HEK293 (cell line): ENCODE measurements at regions not wholly inside any gene's neighbourhood (a gene's known extent, or its start where the extent isn't known, plus 50 kb on each side); places are given as distances from the start of the nearest gene placed in this dataset.

Experiments used
- ELK4 ChIP-seq: IDR thresholded peaks from 2 replicates; pipeline ENCODE4 v1.6.1; 2011; ENCODE audit warnings: mild to moderate bottlenecking, low read depth, low read length, borderline replicate concordance
- GLIS2 ChIP-seq: fragments of 450-650 bp; formaldehyde crosslinking; IDR thresholded peaks from 2 replicates; pipeline ENCODE4 v1.5.1; 2016; ENCODE audit warnings: missing biosample characterization, missing genetic modification characterization
- KLF1 ChIP-seq: fragments of 450-650 bp; formaldehyde crosslinking; IDR thresholded peaks from 2 replicates; pipeline ENCODE4 v1.5.1; 2016; ENCODE audit warnings: missing biosample characterization, missing genetic modification characterization
- PRDM6 ChIP-seq: fragments of 450-650 bp; formaldehyde crosslinking; IDR thresholded peaks from 2 replicates; pipeline ENCODE4 v1.5.1; 2017; ENCODE audit warnings: missing biosample characterization, missing genetic modification characterization
- TCF7L2 ChIP-seq: IDR thresholded peaks from 2 replicates; pipeline ENCODE4 v1.6.1; 2011; ENCODE audit warnings: low read depth, mild to moderate bottlenecking, inconsistent platforms, low read length, moderate library complexity, borderline replicate concordance
- ZBTB21 ChIP-seq: fragments of 450-650 bp; formaldehyde crosslinking; IDR thresholded peaks from 2 replicates; pipeline ENCODE4 v1.5.1; 2017; ENCODE audit warnings: missing biosample characterization, missing genetic modification characterization
- ZNF138 ChIP-seq: fragments of 450-650 bp; formaldehyde crosslinking; IDR thresholded peaks from 2 replicates; pipeline ENCODE4 v1.5.1; 2016; ENCODE audit warnings: missing biosample characterization, missing genetic modification characterization, borderline replicate concordance
- TF ChIP-seq, protein P1 (sequence below): fragments of 450-650 bp; formaldehyde crosslinking; IDR thresholded peaks from 2 replicates; pipeline ENCODE4 v1.5.1; 2016; ENCODE audit warnings: missing biosample characterization, missing genetic modification characterization
- TF ChIP-seq, protein P2 (sequence below): fragments of 450-650 bp; formaldehyde crosslinking; IDR thresholded peaks from 2 replicates; pipeline ENCODE4; 2016; ENCODE audit warnings: missing biosample characterization, missing genetic modification characterization
- TF ChIP-seq, protein P3 (sequence below): fragments of 450-650 bp; formaldehyde crosslinking; IDR thresholded peaks from 2 replicates; pipeline ENCODE4 v1.5.1; 2016; ENCODE audit warnings: missing biosample characterization, missing genetic modification characterization
- TF ChIP-seq, protein P4 (sequence below): fragments of 450-650 bp; formaldehyde crosslinking; IDR thresholded peaks from 2 replicates; pipeline ENCODE4 v1.5.1; 2016; ENCODE audit warnings: missing biosample characterization, missing genetic modification characterization
- TF ChIP-seq, protein P5 (sequence below): fragments of 450-650 bp; formaldehyde crosslinking; IDR thresholded peaks from 2 replicates; pipeline ENCODE4 v1.5.1; 2016; ENCODE audit warnings: missing biosample characterization, missing genetic modification characterization

- TF ChIP-seq, protein P1, sequence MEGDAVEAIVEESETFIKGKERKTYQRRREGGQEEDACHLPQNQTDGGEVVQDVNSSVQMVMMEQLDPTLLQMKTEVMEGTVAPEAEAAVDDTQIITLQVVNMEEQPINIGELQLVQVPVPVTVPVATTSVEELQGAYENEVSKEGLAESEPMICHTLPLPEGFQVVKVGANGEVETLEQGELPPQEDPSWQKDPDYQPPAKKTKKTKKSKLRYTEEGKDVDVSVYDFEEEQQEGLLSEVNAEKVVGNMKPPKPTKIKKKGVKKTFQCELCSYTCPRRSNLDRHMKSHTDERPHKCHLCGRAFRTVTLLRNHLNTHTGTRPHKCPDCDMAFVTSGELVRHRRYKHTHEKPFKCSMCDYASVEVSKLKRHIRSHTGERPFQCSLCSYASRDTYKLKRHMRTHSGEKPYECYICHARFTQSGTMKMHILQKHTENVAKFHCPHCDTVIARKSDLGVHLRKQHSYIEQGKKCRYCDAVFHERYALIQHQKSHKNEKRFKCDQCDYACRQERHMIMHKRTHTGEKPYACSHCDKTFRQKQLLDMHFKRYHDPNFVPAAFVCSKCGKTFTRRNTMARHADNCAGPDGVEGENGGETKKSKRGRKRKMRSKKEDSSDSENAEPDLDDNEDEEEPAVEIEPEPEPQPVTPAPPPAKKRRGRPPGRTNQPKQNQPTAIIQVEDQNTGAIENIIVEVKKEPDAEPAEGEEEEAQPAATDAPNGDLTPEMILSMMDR: no peak
- TF ChIP-seq, protein P2, sequence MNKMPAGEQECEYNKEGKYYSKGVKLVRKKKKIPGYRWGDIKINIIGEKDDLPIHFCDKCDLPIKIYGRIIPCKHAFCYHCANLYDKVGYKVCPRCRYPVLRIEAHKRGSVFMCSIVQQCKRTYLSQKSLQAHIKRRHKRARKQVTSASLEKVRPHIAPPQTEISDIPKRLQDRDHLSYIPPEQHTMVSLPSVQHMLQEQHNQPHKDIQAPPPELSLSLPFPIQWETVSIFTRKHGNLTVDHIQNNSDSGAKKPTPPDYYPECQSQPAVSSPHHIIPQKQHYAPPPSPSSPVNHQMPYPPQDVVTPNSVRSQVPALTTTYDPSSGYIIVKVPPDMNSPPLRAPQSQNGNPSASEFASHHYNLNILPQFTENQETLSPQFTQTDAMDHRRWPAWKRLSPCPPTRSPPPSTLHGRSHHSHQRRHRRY (tag by site-specific recombination): no peak
- TF ChIP-seq PRDM6 (no peak), TCF7L2 (no peak), ZNF138 (no peak), GLIS2 (tag by site-specific recombination) (no peak), KLF1 (no peak), ELK4 (no peak), ZBTB21 (tag by site-specific recombination) (no peak)
- TF ChIP-seq, protein P3, sequence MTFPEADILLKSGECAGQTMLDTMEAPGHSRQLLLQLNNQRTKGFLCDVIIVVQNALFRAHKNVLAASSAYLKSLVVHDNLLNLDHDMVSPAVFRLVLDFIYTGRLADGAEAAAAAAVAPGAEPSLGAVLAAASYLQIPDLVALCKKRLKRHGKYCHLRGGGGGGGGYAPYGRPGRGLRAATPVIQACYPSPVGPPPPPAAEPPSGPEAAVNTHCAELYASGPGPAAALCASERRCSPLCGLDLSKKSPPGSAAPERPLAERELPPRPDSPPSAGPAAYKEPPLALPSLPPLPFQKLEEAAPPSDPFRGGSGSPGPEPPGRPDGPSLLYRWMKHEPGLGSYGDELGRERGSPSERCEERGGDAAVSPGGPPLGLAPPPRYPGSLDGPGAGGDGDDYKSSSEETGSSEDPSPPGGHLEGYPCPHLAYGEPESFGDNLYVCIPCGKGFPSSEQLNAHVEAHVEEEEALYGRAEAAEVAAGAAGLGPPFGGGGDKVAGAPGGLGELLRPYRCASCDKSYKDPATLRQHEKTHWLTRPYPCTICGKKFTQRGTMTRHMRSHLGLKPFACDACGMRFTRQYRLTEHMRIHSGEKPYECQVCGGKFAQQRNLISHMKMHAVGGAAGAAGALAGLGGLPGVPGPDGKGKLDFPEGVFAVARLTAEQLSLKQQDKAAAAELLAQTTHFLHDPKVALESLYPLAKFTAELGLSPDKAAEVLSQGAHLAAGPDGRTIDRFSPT (tag by site-specific recombination): no peak
- TF ChIP-seq, protein P4, sequence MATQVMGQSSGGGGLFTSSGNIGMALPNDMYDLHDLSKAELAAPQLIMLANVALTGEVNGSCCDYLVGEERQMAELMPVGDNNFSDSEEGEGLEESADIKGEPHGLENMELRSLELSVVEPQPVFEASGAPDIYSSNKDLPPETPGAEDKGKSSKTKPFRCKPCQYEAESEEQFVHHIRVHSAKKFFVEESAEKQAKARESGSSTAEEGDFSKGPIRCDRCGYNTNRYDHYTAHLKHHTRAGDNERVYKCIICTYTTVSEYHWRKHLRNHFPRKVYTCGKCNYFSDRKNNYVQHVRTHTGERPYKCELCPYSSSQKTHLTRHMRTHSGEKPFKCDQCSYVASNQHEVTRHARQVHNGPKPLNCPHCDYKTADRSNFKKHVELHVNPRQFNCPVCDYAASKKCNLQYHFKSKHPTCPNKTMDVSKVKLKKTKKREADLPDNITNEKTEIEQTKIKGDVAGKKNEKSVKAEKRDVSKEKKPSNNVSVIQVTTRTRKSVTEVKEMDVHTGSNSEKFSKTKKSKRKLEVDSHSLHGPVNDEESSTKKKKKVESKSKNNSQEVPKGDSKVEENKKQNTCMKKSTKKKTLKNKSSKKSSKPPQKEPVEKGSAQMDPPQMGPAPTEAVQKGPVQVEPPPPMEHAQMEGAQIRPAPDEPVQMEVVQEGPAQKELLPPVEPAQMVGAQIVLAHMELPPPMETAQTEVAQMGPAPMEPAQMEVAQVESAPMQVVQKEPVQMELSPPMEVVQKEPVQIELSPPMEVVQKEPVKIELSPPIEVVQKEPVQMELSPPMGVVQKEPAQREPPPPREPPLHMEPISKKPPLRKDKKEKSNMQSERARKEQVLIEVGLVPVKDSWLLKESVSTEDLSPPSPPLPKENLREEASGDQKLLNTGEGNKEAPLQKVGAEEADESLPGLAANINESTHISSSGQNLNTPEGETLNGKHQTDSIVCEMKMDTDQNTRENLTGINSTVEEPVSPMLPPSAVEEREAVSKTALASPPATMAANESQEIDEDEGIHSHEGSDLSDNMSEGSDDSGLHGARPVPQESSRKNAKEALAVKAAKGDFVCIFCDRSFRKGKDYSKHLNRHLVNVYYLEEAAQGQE: no peak
- TF ChIP-seq, protein P5, sequence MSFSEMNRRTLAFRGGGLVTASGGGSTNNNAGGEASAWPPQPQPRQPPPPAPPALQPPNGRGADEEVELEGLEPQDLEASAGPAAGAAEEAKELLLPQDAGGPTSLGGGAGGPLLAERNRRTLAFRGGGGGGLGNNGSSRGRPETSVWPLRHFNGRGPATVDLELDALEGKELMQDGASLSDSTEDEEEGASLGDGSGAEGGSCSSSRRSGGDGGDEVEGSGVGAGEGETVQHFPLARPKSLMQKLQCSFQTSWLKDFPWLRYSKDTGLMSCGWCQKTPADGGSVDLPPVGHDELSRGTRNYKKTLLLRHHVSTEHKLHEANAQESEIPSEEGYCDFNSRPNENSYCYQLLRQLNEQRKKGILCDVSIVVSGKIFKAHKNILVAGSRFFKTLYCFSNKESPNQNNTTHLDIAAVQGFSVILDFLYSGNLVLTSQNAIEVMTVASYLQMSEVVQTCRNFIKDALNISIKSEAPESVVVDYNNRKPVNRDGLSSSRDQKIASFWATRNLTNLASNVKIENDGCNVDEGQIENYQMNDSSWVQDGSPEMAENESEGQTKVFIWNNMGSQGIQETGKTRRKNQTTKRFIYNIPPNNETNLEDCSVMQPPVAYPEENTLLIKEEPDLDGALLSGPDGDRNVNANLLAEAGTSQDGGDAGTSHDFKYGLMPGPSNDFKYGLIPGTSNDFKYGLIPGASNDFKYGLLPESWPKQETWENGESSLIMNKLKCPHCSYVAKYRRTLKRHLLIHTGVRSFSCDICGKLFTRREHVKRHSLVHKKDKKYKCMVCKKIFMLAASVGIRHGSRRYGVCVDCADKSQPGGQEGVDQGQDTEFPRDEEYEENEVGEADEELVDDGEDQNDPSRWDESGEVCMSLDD (tag by site-specific recombination): no peak
Observed at GRCh38 chr9:77127071-77127470, 50.3 kb upstream of the VPS13A start.
